ENCODE measurements at regions not wholly inside any gene's neighbourhood (a gene's known extent, or its start where the extent isn't known, plus 50 kb on each side); places are given as distances from the start of the nearest gene placed in this dataset.
A peak's percentile ranks its signal among the peaks of the same experiment; 100 is the strongest.
"Not testable (repeated sequence)": the region's sequence is repeated elsewhere in the genome, so short reads cannot be mapped to it uniquely, and the experiment has no call there.

- no peak for DNase-seq (ENCODE audit: low read depth)
These were observed 74.0 kb downstream of the GATA3 start for GRCh38 chr10:8128511-8128910.

- no peak for DNase-seq (ENCODE audit: low read depth)
These were observed 75.0 kb downstream of the GATA3 start for GRCh38 chr10:8129438-8129837.

- DNase-seq (ENCODE audit: low read depth): peak; percentile 18
These were observed 76.8 kb downstream of the GATA3 start for GRCh38 chr10:8130973-8131911.

- no peak for DNase-seq (ENCODE audit: low read depth)
These were observed 78.7 kb downstream of the GATA3 start for GRCh38 chr10:8133146-8133545.

GRCh38 chr10:8136736-8137135 is 82.2 kb downstream of the GATA3 start:
- DNase-seq (ENCODE audit: low read depth): no peak

- DNase-seq (ENCODE audit: low read depth): no peak
These were observed 82.8 kb downstream of the GATA3 start for GRCh38 chr10:8137272-8137681.

GRCh38 chr10:8137726-8138125 is 83.2 kb downstream of the GATA3 start:
- no peak for DNase-seq (ENCODE audit: low read depth)

- peak; percentile 21 for DNase-seq (ENCODE audit: low read depth)
These were observed 84.0 kb downstream of the GATA3 start for GRCh38 chr10:8138471-8138870.

- no peak for DNase-seq (ENCODE audit: low read depth)
These were observed 90.0 kb downstream of the GATA3 start for GRCh38 chr10:8144496-8144895.

GRCh38 chr10:8146650-8147049 is 92.2 kb downstream of the GATA3 start:
- DNase-seq (ENCODE audit: low read depth): no peak

- no peak for DNase-seq (ENCODE audit: low read depth)
These were observed 95.5 kb downstream of the GATA3 start for GRCh38 chr10:8149991-8150390.

- DNase-seq (ENCODE audit: low read depth): no peak
These were observed 96.0 kb downstream of the GATA3 start for GRCh38 chr10:8150401-8150905.

GRCh38 chr10:8151086-8151485 is 96.6 kb downstream of the GATA3 start:
- DNase-seq (ENCODE audit: low read depth): no peak

- no peak for DNase-seq (ENCODE audit: low read depth)
These were observed 102.4 kb downstream of the GATA3 start for GRCh38 chr10:8156918-8157317.

GRCh38 chr10:8158193-8159071 is 103.9 kb downstream of the GATA3 start:
- peak; percentile 6 for DNase-seq (ENCODE audit: low read depth)

GRCh38 chr10:8159341-8160165 is 105.1 kb downstream of the GATA3 start:
- no peak for DNase-seq (ENCODE audit: low read depth)

GRCh38 chr10:8163824-8164223 is 109.3 kb downstream of the GATA3 start:
- DNase-seq (ENCODE audit: low read depth): no peak

- not testable (repeated sequence) for DNase-seq (ENCODE audit: low read depth)
These were observed 110.2 kb downstream of the GATA3 start for GRCh38 chr10:8164640-8165039.

GRCh38 chr10:8168836-8169235 is 114.3 kb downstream of the GATA3 start:
- DNase-seq (ENCODE audit: low read depth): no peak

GRCh38 chr10:8171008-8171407 is 116.5 kb downstream of the GATA3 start:
- DNase-seq (ENCODE audit: low read depth): no peak

GRCh38 chr10:8172604-8173003 is 118.1 kb downstream of the GATA3 start:
- DNase-seq (ENCODE audit: low read depth): no peak
